GM06990 (cell line): ENCODE measurements at regions not wholly inside any gene's neighbourhood (a gene's known extent, or its start where the extent isn't known, plus 50 kb on each side); places are given as distances from the start of the nearest gene placed in this dataset.

Experiments used
- DNase-seq: peaks from one replicate; pipeline ENCODE4 v3.0.0-alpha.2; 2011; ENCODE audit not compliant: insufficient read length; ENCODE audit errors: extremely low read depth
- H3K27me3 ChIP-seq: replicated peaks from 2 replicates; pipeline ENCODE4 v1.6.0; 2011; ENCODE audit warnings: low read length; ENCODE audit not compliant: control insufficient read depth, insufficient read depth
- H3K36me3 ChIP-seq: 2 replicates; pipeline ENCODE4 v1.5.1; 2011; ENCODE audit warnings: low read length; ENCODE audit not compliant: control insufficient read depth, insufficient read depth
- H3K4me3 ChIP-seq: replicated peaks from 2 replicates; pipeline ENCODE4 v1.5.1; 2011; ENCODE audit warnings: low read depth, mild to moderate bottlenecking, control low read depth, low read length
- TF ChIP-seq, protein P1 (sequence below): IDR thresholded peaks from 2 replicates; pipeline ENCODE4 v1.5.1; 2011; ENCODE audit warnings: low read length, control low read depth, mild to moderate bottlenecking, inconsistent platforms; ENCODE audit not compliant: insufficient read depth, poor library complexity, severe bottlenecking

DNA sequence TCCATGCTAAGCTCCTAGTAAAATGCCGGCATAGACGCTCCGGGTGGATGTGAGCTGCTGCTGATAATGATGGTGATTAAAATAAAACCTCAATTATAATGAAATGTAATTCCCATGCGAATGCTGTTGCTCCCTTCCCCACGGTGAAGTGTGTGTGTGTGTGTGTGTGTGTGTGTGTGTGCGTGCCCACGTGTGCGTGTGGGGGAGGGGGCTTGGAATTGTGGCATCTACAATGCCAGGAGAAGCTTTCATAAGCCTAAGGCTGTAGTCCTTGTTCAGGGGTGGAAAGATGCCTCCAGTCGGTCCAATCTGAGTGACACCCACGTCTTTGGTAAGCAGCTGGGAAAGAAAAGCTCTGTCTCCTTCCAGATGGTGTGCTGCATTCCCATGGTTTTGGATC lies 137.9 kb downstream of the CDH26 start:
- TF ChIP-seq, protein P1, sequence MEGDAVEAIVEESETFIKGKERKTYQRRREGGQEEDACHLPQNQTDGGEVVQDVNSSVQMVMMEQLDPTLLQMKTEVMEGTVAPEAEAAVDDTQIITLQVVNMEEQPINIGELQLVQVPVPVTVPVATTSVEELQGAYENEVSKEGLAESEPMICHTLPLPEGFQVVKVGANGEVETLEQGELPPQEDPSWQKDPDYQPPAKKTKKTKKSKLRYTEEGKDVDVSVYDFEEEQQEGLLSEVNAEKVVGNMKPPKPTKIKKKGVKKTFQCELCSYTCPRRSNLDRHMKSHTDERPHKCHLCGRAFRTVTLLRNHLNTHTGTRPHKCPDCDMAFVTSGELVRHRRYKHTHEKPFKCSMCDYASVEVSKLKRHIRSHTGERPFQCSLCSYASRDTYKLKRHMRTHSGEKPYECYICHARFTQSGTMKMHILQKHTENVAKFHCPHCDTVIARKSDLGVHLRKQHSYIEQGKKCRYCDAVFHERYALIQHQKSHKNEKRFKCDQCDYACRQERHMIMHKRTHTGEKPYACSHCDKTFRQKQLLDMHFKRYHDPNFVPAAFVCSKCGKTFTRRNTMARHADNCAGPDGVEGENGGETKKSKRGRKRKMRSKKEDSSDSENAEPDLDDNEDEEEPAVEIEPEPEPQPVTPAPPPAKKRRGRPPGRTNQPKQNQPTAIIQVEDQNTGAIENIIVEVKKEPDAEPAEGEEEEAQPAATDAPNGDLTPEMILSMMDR: no peak
- Histone ChIP-seq H3K4me3 (no peak overlapping the region), H3K36me3 (no peaks in the 10 kb centered on the region), H3K27me3 (no peaks in the 10 kb centered on the region)
- DNase-seq: no peak

DNA sequence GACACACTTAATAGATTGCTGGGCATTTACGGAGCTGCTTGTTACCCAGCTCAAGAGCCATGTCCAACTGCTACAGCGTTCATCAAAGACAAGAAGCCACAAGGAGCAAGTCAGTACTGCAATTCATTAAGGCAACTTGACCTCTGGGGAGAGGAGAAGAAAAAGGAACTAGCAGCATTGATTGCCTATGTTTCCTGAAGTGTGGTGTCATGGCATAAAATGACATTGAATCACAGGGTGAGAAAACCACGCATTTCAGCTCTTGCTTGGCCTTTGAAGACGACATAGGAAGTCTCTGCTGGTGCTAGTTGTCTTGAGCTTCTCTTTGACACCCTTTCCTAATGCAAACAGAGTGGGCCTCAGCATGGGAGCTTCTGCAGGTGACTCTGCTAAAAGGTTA lies 139.1 kb downstream of the CDH26 start:
- DNase-seq: no peak

DNA sequence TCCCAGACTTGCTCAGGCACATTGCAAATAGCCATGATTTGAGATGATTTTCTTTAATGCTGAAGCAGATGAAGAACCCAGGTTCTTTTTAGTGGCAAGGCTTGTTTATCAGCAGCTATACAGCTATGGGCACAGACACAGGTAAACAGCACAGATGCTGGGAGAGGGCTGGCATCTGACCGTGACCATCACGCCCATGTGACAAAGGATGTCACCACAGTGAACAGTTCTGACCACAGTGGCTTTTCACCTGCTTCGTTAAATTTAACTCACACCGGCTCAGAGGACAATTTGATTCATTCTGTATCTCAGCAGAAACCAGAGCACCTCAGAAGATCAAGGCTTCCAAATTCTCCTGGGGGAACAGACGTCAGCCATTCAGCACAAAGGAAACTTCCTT lies 142.6 kb downstream of the CDH26 start:
- DNase-seq: no peak
- TF ChIP-seq, protein P1: no peak
- Histone ChIP-seq H3K27me3 (no peaks in the 10 kb centered on the region), H3K36me3 (no peaks in the 10 kb centered on the region), H3K4me3 (no peak overlapping the region)

More for the DNA sequence above, 139.1 kb downstream of the CDH26 start:
- H3K4me3 ChIP-seq: no peak overlapping the region
- H3K27me3 ChIP-seq: no peaks in the 10 kb centered on the region
- TF ChIP-seq, protein P1: no peak
- no peaks in the 10 kb centered on the region for H3K36me3 ChIP-seq

DNA sequence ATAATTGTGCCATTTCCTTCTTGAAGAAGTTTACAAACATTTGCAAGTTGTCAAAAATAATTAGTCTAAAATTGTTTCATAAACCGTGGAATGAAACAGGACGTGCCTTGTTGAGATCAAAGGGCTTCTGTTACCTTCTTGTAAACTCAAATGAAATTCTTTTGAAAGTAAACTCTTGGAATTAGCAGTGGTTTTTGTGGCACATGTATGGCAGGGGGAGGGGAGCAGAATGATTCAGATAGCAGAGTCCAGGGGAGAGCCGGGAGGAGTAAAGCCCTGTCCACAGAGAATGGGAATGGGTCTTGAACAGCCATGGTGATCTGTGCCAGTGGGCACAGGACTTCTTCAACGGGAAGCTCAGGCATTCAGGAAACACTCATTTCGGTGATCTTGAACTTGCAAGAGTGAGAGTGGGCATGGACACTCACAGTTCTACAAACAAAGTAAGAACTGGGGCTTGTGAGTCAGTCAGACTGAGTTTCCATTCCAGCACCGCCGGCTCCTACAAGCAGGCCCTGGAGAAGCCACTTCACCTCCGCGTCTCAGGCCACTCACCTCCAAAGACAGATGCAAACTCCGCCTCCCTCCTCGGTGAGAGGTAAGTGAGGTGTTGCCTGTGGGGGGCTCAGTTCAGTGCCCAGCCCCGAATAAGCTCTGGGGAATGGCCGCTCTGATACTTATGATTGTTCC lies 143.1 kb downstream of the CDH26 start:
- H3K36me3 ChIP-seq: no peaks in the 10 kb centered on the region
- no peak for DNase-seq
- TF ChIP-seq, protein P1: no peak
- no peak overlapping the region for H3K4me3 ChIP-seq
- H3K27me3 ChIP-seq: no peaks in the 10 kb centered on the region

DNA sequence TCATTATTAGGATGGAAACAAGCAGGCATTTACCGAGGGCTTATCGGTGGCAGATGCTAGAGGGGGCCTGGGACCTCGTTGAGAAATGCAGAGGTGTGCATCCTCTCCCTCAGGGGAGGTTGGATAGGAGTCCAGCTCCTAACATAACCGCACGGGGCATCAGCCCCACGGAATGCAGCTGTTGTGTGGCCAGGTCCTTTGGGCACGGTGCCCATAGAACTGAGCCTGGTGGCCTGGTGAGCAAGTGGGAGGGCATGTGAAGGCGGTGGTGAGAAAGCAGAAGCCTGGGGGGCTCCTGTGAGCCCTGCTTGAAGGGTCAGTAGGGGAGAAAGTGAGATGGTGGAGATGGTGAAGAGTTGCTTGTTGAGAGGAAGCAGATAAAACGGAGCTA lies 143.7 kb downstream of the CDH26 start:
- TF ChIP-seq, protein P1: no peak
- no peak for DNase-seq
- H3K4me3 ChIP-seq: no peak overlapping the region
- H3K27me3 ChIP-seq: no peaks in the 10 kb centered on the region
- no peaks in the 10 kb centered on the region for H3K36me3 ChIP-seq
